Testis (tissue), 2 donors: ENCODE measurements at regions not wholly inside any gene's neighbourhood (a gene's known extent, or its start where the extent isn't known, plus 50 kb on each side); places are given as distances from the start of the nearest gene placed in this dataset.

ENCODE experiments used
- POLR2A ChIP-seq: fragments of 450-650 bp; IDR thresholded peaks from one replicate; pipeline ENCODE4 v1.6.1; 2017; ENCODE audit warnings: antibody characterized with exemption, mild to moderate bottlenecking, moderate library complexity
- TF ChIP-seq, protein P1 (sequence below), 3 experiments: fragments of 450-650 bp in 2 of 3; fragments of 200-600 bp in 1 of 3; sonication (generic) in 1 of 3; IDR thresholded peaks; one replicate each; pipeline ENCODE4 v1.5.1; 2016 to 2019; ENCODE audit warnings: antibody characterized with exemption in 3 of 3, mild to moderate bottlenecking in 2 of 3, moderate library complexity in 1 of 3

DNA sequence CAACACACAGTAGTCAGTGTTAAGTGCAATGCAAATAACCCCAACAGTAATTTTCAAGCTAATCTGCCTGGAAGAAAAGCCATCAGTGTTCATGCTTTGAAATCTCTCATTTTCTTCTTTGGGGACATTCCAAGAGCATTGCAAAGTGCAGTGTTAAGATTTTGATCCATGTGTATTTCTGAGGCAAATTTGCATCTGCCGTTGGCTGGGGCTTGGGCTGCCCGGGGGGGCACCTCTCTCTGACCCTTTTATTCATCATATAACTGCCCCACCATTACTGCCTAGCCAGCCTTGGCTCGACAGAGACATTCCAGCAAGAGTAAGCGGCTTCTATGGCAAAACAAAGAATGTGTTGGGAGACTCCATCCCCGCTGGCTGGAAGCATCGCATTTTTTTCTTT is 483.5 kb downstream of the BRD1 start:
- TF ChIP-seq, protein P1, sequence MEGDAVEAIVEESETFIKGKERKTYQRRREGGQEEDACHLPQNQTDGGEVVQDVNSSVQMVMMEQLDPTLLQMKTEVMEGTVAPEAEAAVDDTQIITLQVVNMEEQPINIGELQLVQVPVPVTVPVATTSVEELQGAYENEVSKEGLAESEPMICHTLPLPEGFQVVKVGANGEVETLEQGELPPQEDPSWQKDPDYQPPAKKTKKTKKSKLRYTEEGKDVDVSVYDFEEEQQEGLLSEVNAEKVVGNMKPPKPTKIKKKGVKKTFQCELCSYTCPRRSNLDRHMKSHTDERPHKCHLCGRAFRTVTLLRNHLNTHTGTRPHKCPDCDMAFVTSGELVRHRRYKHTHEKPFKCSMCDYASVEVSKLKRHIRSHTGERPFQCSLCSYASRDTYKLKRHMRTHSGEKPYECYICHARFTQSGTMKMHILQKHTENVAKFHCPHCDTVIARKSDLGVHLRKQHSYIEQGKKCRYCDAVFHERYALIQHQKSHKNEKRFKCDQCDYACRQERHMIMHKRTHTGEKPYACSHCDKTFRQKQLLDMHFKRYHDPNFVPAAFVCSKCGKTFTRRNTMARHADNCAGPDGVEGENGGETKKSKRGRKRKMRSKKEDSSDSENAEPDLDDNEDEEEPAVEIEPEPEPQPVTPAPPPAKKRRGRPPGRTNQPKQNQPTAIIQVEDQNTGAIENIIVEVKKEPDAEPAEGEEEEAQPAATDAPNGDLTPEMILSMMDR (IDR thresholded peaks at IDR 0.05) = no peak
- no peak for TF ChIP-seq POLR2A
